ENCODE measurements at regions not wholly inside any gene's neighbourhood (a gene's known extent, or its start where the extent isn't known, plus 50 kb on each side); places are given as distances from the start of the nearest gene placed in this dataset.
"Not testable (repeated sequence)": the region's sequence is repeated elsewhere in the genome, so short reads cannot be mapped to it uniquely, and the experiment has no call there.

- no peak for DNase-seq
Observed at GRCh38 chr4:138413273-138413672, 171.1 kb upstream of the SLC7A11 start.

- no peak for DNase-seq
Observed at GRCh38 chr4:138412847-138413246, 170.7 kb upstream of the SLC7A11 start.

- no peak for DNase-seq
Observed at GRCh38 chr4:138410266-138410665, 168.1 kb upstream of the SLC7A11 start.

- DNase-seq = no peak
Observed at GRCh38 chr4:138409670-138410069, 167.5 kb upstream of the SLC7A11 start.

GRCh38 chr4:138408758-138409157 lies 166.6 kb upstream of the SLC7A11 start:
- no peak for DNase-seq

GRCh38 chr4:138407329-138407728 lies 165.2 kb upstream of the SLC7A11 start:
- no peak for DNase-seq

- DNase-seq = no peak
Observed at GRCh38 chr4:138406876-138407275, 164.7 kb upstream of the SLC7A11 start.

GRCh38 chr4:138405934-138406567 lies 163.9 kb upstream of the SLC7A11 start:
- DNase-seq = no peak

- DNase-seq = no peak
Observed at GRCh38 chr4:138405466-138405891, 163.3 kb upstream of the SLC7A11 start.

GRCh38 chr4:138404801-138405200 lies 162.7 kb upstream of the SLC7A11 start:
- DNase-seq = no peak

GRCh38 chr4:138404251-138404650 lies 162.1 kb upstream of the SLC7A11 start:
- DNase-seq = no peak

GRCh38 chr4:138401334-138401733 lies 159.2 kb upstream of the SLC7A11 start:
- no peak for DNase-seq

- no peak for DNase-seq
Observed at GRCh38 chr4:138400543-138400942, 158.4 kb upstream of the SLC7A11 start.

- DNase-seq = no peak
Observed at GRCh38 chr4:138400066-138400465, 157.9 kb upstream of the SLC7A11 start.

GRCh38 chr4:138399081-138399480 lies 156.9 kb upstream of the SLC7A11 start:
- DNase-seq = no peak

- DNase-seq = peak in 1 of 2 experiments; percentile 26
Observed at GRCh38 chr4:138398322-138398721, 156.2 kb upstream of the SLC7A11 start.

GRCh38 chr4:138393886-138394610 lies 151.9 kb upstream of the SLC7A11 start:
- DNase-seq = no peak

GRCh38 chr4:138392751-138393308 lies 150.7 kb upstream of the SLC7A11 start:
- no peak for DNase-seq

- no peak for DNase-seq
Observed at GRCh38 chr4:138389976-138390685, 148.0 kb upstream of the SLC7A11 start.

- no peak for DNase-seq
Observed at GRCh38 chr4:138374947-138375346, 132.8 kb upstream of the SLC7A11 start.

GRCh38 chr4:138367942-138368341 lies 125.8 kb upstream of the SLC7A11 start:
- DNase-seq = no peak

- DNase-seq = not testable (repeated sequence)
Observed at GRCh38 chr4:138352446-138352845, 110.3 kb upstream of the SLC7A11 start.

- DNase-seq = no peak
Observed at GRCh38 chr4:138348055-138348454, 105.9 kb upstream of the SLC7A11 start.

GRCh38 chr4:138347561-138347960 lies 105.4 kb upstream of the SLC7A11 start:
- no peak for DNase-seq
